GM12892 (cell line): ENCODE measurements at regions not wholly inside any gene's neighbourhood (a gene's known extent, or its start where the extent isn't known, plus 50 kb on each side); places are given as distances from the start of the nearest gene placed in this dataset.

Source experiments
- DNase-seq: peaks from one replicate; pipeline ENCODE4 v3.0.0; 2011; ENCODE audit not compliant: insufficient read length
- FAIRE-seq: peaks from 2 replicates; lab custom pipeline; 2011; peaks lifted over from hg19 to GRCh38; lab: Jason Lieb, UNC
- POLR2A ChIP-seq: IDR thresholded peaks from 2 replicates; pipeline ENCODE4 v1.6.1; 2011; ENCODE audit warnings: low read depth, low read length, control low read depth
- POLR2AphosphoS5 ChIP-seq: IDR thresholded peaks from 2 replicates; pipeline ENCODE4 v1.6.1; 2011; ENCODE audit warnings: low read depth, low read length, control low read depth
- TAF1 ChIP-seq: IDR thresholded peaks from 2 replicates; pipeline ENCODE4 v1.6.1; 2011; ENCODE audit warnings: low read depth, mild to moderate bottlenecking, control low read depth, low read length, borderline replicate concordance

DNA sequence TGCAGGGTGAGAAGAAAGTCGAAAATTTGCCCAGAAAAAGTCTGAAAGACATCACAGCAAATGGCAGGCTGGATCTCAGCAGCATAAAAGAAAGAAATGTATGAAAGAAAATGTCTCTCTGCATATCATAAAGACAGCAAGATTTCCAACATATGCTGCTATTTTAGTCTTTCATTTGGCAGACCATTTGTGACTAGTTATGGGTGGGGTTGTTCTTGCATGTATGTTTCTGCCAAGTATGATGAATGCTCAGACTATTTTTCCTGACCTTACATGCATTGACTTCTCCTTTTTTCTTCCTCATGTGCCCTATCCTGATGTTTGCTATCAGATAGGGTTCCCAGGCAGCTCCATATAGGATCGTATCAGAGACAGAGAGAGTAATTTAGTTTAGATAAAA is 58.5 kb upstream of the PARD3B start:
- DNase-seq (no peak), FAIRE-seq (no peak)
- no peak for TF ChIP-seq POLR2A
- no peak for TF ChIP-seq POLR2AphosphoS5
- TF ChIP-seq TAF1: no peak

- TF ChIP-seq POLR2AphosphoS5 (no peak), TAF1 (no peak), POLR2A (no peak)
- no peak for DNase-seq
- no peak for FAIRE-seq
Measured at GRCh38 chr2:204487447-204488229, 57.6 kb upstream of the PARD3B start.

DNA sequence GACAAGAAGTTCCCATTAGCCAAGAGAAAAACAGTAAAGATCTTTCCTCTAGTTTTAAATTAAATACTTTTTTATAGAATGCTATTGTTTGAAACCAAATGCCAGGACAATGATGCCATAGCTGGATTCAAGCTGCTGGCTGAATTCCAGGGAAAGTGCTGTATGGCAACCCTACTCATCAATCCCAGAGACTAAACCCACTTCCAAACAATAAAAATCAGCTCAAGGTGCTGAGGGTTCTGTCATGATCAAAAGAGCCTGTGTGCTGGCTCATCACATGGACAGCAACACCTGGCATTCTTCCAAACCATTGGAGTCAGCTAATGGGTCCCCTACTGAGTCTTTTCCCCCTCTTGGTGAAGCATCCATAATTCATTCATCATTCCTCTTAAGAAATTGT is 53.7 kb upstream of the PARD3B start:
- no peak for FAIRE-seq

DNA sequence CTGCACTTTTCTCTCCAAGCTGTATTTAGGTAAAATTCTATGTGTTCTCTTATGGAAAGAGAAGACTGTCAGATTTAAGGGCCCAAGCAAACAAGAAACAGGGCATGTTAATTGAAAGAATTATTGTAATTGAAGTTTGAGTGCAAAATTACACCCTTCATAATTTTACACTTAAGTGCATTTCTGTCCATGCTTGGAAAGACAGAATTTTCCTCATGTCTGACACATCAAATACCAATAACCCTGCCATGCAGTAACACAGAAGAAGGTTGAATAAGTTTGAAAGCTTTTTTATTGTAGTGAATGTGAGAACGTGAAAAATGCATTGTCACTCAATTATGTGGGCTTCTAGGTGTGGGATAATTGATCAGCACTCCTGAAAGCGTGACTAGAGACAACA is 52.9 kb upstream of the PARD3B start:
- no peak for TF ChIP-seq POLR2A
- no peak for TF ChIP-seq TAF1
- TF ChIP-seq POLR2AphosphoS5: no peak
- DNase-seq (no peak), FAIRE-seq (no peak)

More for the DNA sequence above, 53.7 kb upstream of the PARD3B start:
- DNase-seq: no peak
- no peak for TF ChIP-seq POLR2AphosphoS5
- TF ChIP-seq TAF1: no peak
- TF ChIP-seq POLR2A: no peak

DNA sequence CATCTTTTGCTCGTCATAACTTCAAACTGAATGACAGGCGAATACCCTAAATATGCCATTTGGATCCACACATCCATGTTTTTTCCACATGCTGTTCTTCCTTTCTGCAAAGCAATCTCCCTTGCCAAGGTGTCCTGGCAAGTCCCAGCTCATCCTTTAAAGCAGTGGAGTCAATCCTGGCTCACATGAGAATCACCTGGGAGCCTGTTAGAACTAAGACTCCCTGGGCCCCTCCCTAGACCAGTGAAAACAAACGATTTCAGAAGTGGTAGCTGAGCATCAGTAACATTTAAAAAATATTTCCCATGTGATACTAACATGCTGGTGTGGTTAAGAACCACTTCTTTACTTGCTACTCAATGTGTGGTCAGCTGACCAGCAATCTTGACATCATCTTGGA is 50.6 kb upstream of the PARD3B start:
- DNase-seq (no peak), FAIRE-seq (no peak)
- TF ChIP-seq TAF1 (no peak), POLR2AphosphoS5 (no peak), POLR2A (no peak)

GRCh38 chr2:204495381-204495780 is 49.9 kb upstream of the PARD3B start:
- FAIRE-seq (no peak), DNase-seq (no peak)
- TF ChIP-seq POLR2A: no peak
- no peak for TF ChIP-seq TAF1
- no peak for TF ChIP-seq POLR2AphosphoS5
